SK-N-SH (cell line): ENCODE measurements at regions not wholly inside any gene's neighbourhood (a gene's known extent, or its start where the extent isn't known, plus 50 kb on each side); places are given as distances from the start of the nearest gene placed in this dataset.

Experiments
- CTCF ChIA-PET: fragments of 300-600, 350-600 bp; formaldehyde crosslinking; extraction: SDS; loops from one replicate; lab custom pipeline; 2021; lab: Yijun Ruan, JAX
- POLR2A ChIA-PET: fragments of 350-600 bp; sonication (Branson Sonifier 250); formaldehyde crosslinking; extraction: SDS; loops from one replicate; lab custom pipeline; 2020; ENCODE audit warnings: antibody characterized with exemption, inconsistent platforms; lab: Yijun Ruan, JAX
- DNase-seq: peaks from one replicate; pipeline ENCODE4 v3.0.0; 2012
- H2AFZ ChIP-seq: fragments of 200-600 bp; sonication (generic); 2 replicates; pipeline ENCODE4 v1.8.1; 2016; ENCODE audit warnings: antibody characterized with exemption, mild to moderate bottlenecking, low read depth
- H3F3A ChIP-seq: fragments of 200-600 bp; sonication (generic); replicated peaks from 2 replicates; pipeline ENCODE3; 2016; ENCODE audit warnings: antibody characterized with exemption, mild to moderate bottlenecking; ENCODE audit not compliant: insufficient read depth
- H3K27ac ChIP-seq, 2 experiments: fragments of 200-500 bp in 1 of 2; fragments of 200-600 bp in 1 of 2; sonication (Bioruptor generic) in 1 of 2; sonication (generic), shearing (Covaris generic) in 1 of 2; 2 replicates each; pipeline versions ENCODE4 v1.5.1 to v1.6.1; 2014 to 2016; ENCODE audit warnings: low read depth in 2 of 2, inconsistent platforms in 1 of 2, low read length in 1 of 2, mild to moderate bottlenecking in 1 of 2, mixed read lengths in 1 of 2
- H3K27me3 ChIP-seq: fragments of 200-600 bp; sonication (generic), shearing (Covaris generic); 2 replicates; pipeline ENCODE4 v1.6.1; 2016; ENCODE audit warnings: mixed run types; ENCODE audit not compliant: insufficient read depth
- H3K36me3 ChIP-seq, 2 experiments: fragments of 200-500 bp in 1 of 2; fragments of 200-600 bp in 1 of 2; sonication (Bioruptor generic) in 1 of 2; sonication (generic) in 1 of 2; replicated peaks in 1 of 2; 2 replicates each; pipeline versions ENCODE3 to v1.5.1; 2014 to 2016; ENCODE audit warnings: low read length in 1 of 2, mild to moderate bottlenecking in 1 of 2; ENCODE audit not compliant: insufficient read depth in 2 of 2, control insufficient read depth in 1 of 2
- H3K4me1 ChIP-seq, 2 experiments: fragments of 200-500 bp in 1 of 2; fragments of 200-600 bp in 1 of 2; sonication (Bioruptor generic) in 1 of 2; sonication (generic), shearing (Covaris generic) in 1 of 2; 2 replicates each; pipeline versions ENCODE4 v1.5.1 to v1.6.1; 2014 to 2016; ENCODE audit warnings: low read depth in 1 of 2, low read length in 1 of 2, mixed run types in 1 of 2; ENCODE audit not compliant: insufficient read depth in 2 of 2, control insufficient read depth in 1 of 2
- H3K4me2 ChIP-seq: fragments of 200-600 bp; sonication (generic), shearing (Covaris generic); 2 replicates; pipeline ENCODE4 v1.6.1; 2017; ENCODE audit warnings: mixed run types
- H3K4me3 ChIP-seq, 2 experiments: fragments of 200-500 bp in 1 of 2; fragments of 200-600 bp in 1 of 2; sonication (Bioruptor generic) in 1 of 2; sonication (generic), shearing (Covaris generic) in 1 of 2; 2 replicates each; pipeline versions ENCODE4 v1.5.1 to v1.8.1; 2014 to 2016; ENCODE audit warnings: low read depth in 2 of 2, inconsistent platforms in 1 of 2, low read length in 1 of 2, mild to moderate bottlenecking in 1 of 2, mixed read lengths in 1 of 2, moderate library complexity in 1 of 2
- H3K79me2 ChIP-seq: fragments of 200-600 bp; sonication (generic); 2 replicates; pipeline ENCODE4 v1.8.1; 2017; ENCODE audit warnings: mild to moderate bottlenecking; ENCODE audit not compliant: insufficient read depth
- H3K9ac ChIP-seq: fragments of 200-600 bp; sonication (generic); 2 replicates; pipeline ENCODE4 v1.6.1; 2017; ENCODE audit warnings: mixed run types
- H3K9me2 ChIP-seq: fragments of 200-600 bp; sonication (generic); 2 replicates; pipeline ENCODE4 v1.6.1; 2017; ENCODE audit warnings: mixed run types
- H3K9me3 ChIP-seq: fragments of 200-600 bp; sonication (generic); 2 replicates; pipeline ENCODE4 v1.6.1; 2017; ENCODE audit warnings: mixed run types, mild to moderate bottlenecking, moderate library complexity
- H4K20me1 ChIP-seq: fragments of 200-600 bp; sonication (generic); 2 replicates; pipeline ENCODE4 v1.6.1; 2017; ENCODE audit warnings: mild to moderate bottlenecking, mixed run types; ENCODE audit not compliant: insufficient read depth
- CHD2 ChIP-seq: fragments of 150-350 bp; IDR thresholded peaks from 2 replicates; pipeline ENCODE4 v1.6.1; 2018; ENCODE audit warnings: low read length; ENCODE audit not compliant: partially characterized antibody
- CTCF ChIP-seq: fragments of 200-600 bp; sonication (generic); IDR thresholded peaks from 2 replicates; pipeline ENCODE4 v1.6.1; 2017; ENCODE audit warnings: antibody characterized with exemption, mild to moderate bottlenecking, moderate library complexity
- ELF1 ChIP-seq: IDR thresholded peaks from 2 replicates; pipeline ENCODE4 v1.4.0; 2012
- FOSL2 ChIP-seq: IDR thresholded peaks from 2 replicates; pipeline ENCODE4 v1.4.0; 2012; ENCODE audit warnings: low read depth, mild to moderate bottlenecking, moderate library complexity, borderline replicate concordance
- FOXM1 ChIP-seq: IDR thresholded peaks from 2 replicates; pipeline ENCODE4 v1.4.0; 2012; ENCODE audit warnings: low read depth, mild to moderate bottlenecking
- GABPA ChIP-seq: IDR thresholded peaks from 2 replicates; pipeline ENCODE4 v1.4.0; 2012; ENCODE audit warnings: low read depth, mild to moderate bottlenecking
- MXI1 ChIP-seq: IDR thresholded peaks from 2 replicates; pipeline ENCODE4 v1.6.1; 2012; ENCODE audit warnings: mild to moderate bottlenecking, low read depth, low read length, improper control_type of control experiment
- NFIC ChIP-seq: IDR thresholded peaks from 2 replicates; pipeline ENCODE4 v1.4.0; 2012; ENCODE audit warnings: borderline replicate concordance
- RAD21 ChIP-seq: IDR thresholded peaks from 2 replicates; pipeline ENCODE4 v1.6.1; 2012; ENCODE audit warnings: mild to moderate bottlenecking, low read length
- RCOR1 ChIP-seq: fragments of 150-350 bp; IDR thresholded peaks from 2 replicates; pipeline ENCODE4 v1.6.1; 2017; ENCODE audit warnings: antibody characterized with exemption, low read length
- REST ChIP-seq: IDR thresholded peaks from 2 replicates; pipeline ENCODE4 v1.6.1; 2012; ENCODE audit warnings: mild to moderate bottlenecking, low read depth, low read length, moderate library complexity
- RFX5 ChIP-seq: IDR thresholded peaks from 2 replicates; pipeline ENCODE4 v1.6.1; 2012; ENCODE audit warnings: mild to moderate bottlenecking, improper control_type of control experiment, low read length
- RXRA ChIP-seq: IDR thresholded peaks from 2 replicates; pipeline ENCODE4 v1.4.0; 2012; ENCODE audit warnings: low read depth, mild to moderate bottlenecking, borderline replicate concordance
- SMC3 ChIP-seq: IDR thresholded peaks from 2 replicates; pipeline ENCODE4 v1.6.1; 2012; ENCODE audit warnings: low read depth, low read length, improper control_type of control experiment
- TCF12 ChIP-seq: IDR thresholded peaks from 2 replicates; pipeline ENCODE4 v1.4.0; 2012
- TEAD4 ChIP-seq: IDR thresholded peaks from 2 replicates; pipeline ENCODE4 v1.4.0; 2012; ENCODE audit warnings: mild to moderate bottlenecking, borderline replicate concordance; ENCODE audit not compliant: insufficient read depth
- USF1 ChIP-seq: IDR thresholded peaks from 2 replicates; pipeline ENCODE4 v1.4.0; 2012; ENCODE audit warnings: low read depth, borderline replicate concordance
- WGBS: methylation state at CpG from one replicate; pipeline ENCODE4 v1.1.6; 2017; ENCODE audit warnings: low lambda C conversion rate; 5-methylcytosine and 5-hydroxymethylcytosine counted together
- TF ChIP-seq, protein P1 (sequence below): IDR thresholded peaks from 2 replicates; pipeline ENCODE4 v1.4.0; 2012; ENCODE audit warnings: low read depth
- TF ChIP-seq, protein P2 (sequence below): fragments of 150-350 bp; IDR thresholded peaks from 2 replicates; pipeline ENCODE4 v1.6.1; 2017; ENCODE audit warnings: antibody characterized with exemption, low read length, low read depth, borderline replicate concordance

- Histone ChIP-seq H3K4me1 (no peaks in the 10 kb centered on the region; a peak in 1 of 4 replicates), H4K20me1 (no peaks in the 10 kb centered on the region), H3K9ac (no peak overlapping the region), H3F3A (no peaks in the 10 kb centered on the region), H3K27ac (no peak overlapping the region), H2AFZ (no peak overlapping the region), H3K27me3 (no peaks in the 10 kb centered on the region; the same call in 1 of the 2 replicates), H3K9me2 (no peaks in the 10 kb centered on the region), H3K36me3 (no peaks in the 10 kb centered on the region), H3K79me2 (no peaks in the 10 kb centered on the region), H3K4me2 (no peak overlapping the region), H3K4me3 (no peak overlapping the region), H3K9me3 (no peaks in the 10 kb centered on the region)
- ChIA-PET CTCF (no interaction called here), POLR2A (no interaction called here)
- TF ChIP-seq TEAD4 = no peak
- TF ChIP-seq FOSL2 = no peak
- TF ChIP-seq MXI1 = no peak
- TF ChIP-seq CHD2 = no peak
- 6% methylated on average over 6 of the region's 6 CpGs for WGBS
- no peak for DNase-seq
These were observed 68.4 kb upstream of the IQCM start for GRCh38 chr4:149884046-149884445.

DNA sequence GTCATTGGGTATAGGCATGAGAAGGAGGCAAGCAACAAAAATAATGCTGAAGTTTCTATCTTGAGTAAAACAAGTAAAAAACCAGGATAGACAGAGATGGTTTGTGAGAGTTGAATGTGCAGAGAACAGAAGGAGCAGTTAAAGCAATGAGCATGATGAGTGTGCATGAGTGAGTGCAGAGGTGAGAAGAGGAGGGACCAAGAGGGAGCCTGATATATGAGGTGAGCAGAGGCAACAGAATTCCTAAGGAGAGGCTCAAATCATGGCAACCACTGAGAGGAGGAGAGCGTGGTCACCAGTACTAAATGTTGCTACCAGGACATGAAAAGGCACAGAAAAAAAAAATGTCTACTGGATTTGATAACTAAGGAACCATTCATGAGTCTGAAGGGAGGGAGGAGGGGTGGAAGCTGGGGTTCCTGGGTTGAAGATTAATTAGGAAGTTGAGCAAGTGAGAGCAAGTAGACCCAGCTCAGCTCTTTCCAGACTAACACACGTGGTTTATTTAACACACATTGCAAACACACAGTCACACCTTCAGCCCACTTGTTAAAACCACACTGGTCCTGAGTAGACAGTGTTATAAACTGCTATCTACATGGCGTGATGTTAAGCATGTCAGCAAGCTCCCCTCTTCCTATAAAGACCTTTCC is 69.0 kb upstream of the IQCM start:
- CTCF ChIA-PET = no interaction called here
- H2AFZ ChIP-seq = no peak overlapping the region
- 32% methylated on average over 3 of the region's 3 CpGs for WGBS
- no peak for TF ChIP-seq RAD21
- no peak for TF ChIP-seq ELF1
- no peak for TF ChIP-seq REST
- no peak for TF ChIP-seq TCF12
- TF ChIP-seq CTCF = no peak
- no peak for TF ChIP-seq SMC3
- TF ChIP-seq, protein P1, sequence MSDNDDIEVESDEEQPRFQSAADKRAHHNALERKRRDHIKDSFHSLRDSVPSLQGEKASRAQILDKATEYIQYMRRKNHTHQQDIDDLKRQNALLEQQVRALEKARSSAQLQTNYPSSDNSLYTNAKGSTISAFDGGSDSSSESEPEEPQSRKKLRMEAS = no peak
- no peak for TF ChIP-seq RFX5
- no peak for TF ChIP-seq MXI1
- TF ChIP-seq NFIC = no peak
- no peak for TF ChIP-seq RCOR1
- TF ChIP-seq FOXM1 = no peak
- TF ChIP-seq GABPA = no peak
- TF ChIP-seq RXRA = no peak
- TF ChIP-seq USF1 = no peak
- TF ChIP-seq, protein P2, sequence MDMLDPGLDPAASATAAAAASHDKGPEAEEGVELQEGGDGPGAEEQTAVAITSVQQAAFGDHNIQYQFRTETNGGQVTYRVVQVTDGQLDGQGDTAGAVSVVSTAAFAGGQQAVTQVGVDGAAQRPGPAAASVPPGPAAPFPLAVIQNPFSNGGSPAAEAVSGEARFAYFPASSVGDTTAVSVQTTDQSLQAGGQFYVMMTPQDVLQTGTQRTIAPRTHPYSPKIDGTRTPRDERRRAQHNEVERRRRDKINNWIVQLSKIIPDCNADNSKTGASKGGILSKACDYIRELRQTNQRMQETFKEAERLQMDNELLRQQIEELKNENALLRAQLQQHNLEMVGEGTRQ = no peak

More for the DNA sequence above, 69.0 kb upstream of the IQCM start:
- no peak for DNase-seq
- Histone ChIP-seq H3K27me3 (no peaks in the 10 kb centered on the region; the same call in 1 of the 2 replicates), H3K4me3 (no peak overlapping the region), H4K20me1 (no peaks in the 10 kb centered on the region), H3K4me2 (no peak overlapping the region), H3K4me1 (no peaks in the 10 kb centered on the region; a peak in 1 of 4 replicates), H3K9me3 (no peaks in the 10 kb centered on the region), H3K9ac (no peak overlapping the region), H3K36me3 (no peaks in the 10 kb centered on the region), H3K79me2 (no peaks in the 10 kb centered on the region), H3K9me2 (no peaks in the 10 kb centered on the region), H3K27ac (no peak overlapping the region), H3F3A (no peaks in the 10 kb centered on the region)
- POLR2A ChIA-PET = no interaction called here
